ENCODE measurements at regions not wholly inside any gene's neighbourhood (a gene's known extent, or its start where the extent isn't known, plus 50 kb on each side); places are given as distances from the start of the nearest gene placed in this dataset.

GRCh38 chr20:52833901-52834300 is 138.3 kb upstream of the TSHZ2 start:
- TF ChIP-seq CTCF (IDR thresholded peaks at IDR 0.05; ENCODE audit: insufficient read depth, low read length, poor library complexity, severe bottlenecking): no peak
- Histone ChIP-seq H3K4me3 (ENCODE audit: low read depth, low read length) (no peak overlapping the region), H3K27me3 (ENCODE audit: control insufficient read depth, insufficient read depth, low read length) (no peaks in the 10 kb centered on the region)

GRCh38 chr20:52832151-52832774 is 139.9 kb upstream of the TSHZ2 start:
- no peak for DNase-seq (ENCODE audit: low read depth)
- Histone ChIP-seq H3K36me3 (ENCODE audit: control insufficient read depth, insufficient read depth, low read length) (no peaks in the 10 kb centered on the region), H3K4me3 (ENCODE audit: low read depth, low read length) (no peak overlapping the region), H3K27me3 (ENCODE audit: control insufficient read depth, insufficient read depth, low read length) (no peaks in the 10 kb centered on the region)
- no peak for TF ChIP-seq CTCF (IDR thresholded peaks at IDR 0.05; ENCODE audit: insufficient read depth, low read length, poor library complexity, severe bottlenecking)

More at GRCh38 chr20:52833901-52834300, 138.3 kb upstream of the TSHZ2 start:
- no peak for DNase-seq (ENCODE audit: low read depth)
- no peaks in the 10 kb centered on the region for H3K36me3 ChIP-seq (ENCODE audit: control insufficient read depth, insufficient read depth, low read length)

GRCh38 chr20:52830598-52830997 is 141.6 kb upstream of the TSHZ2 start:
- H3K36me3 ChIP-seq (ENCODE audit: control insufficient read depth, insufficient read depth, low read length): no peaks in the 10 kb centered on the region
- no peak for DNase-seq (ENCODE audit: low read depth)
- no peak for TF ChIP-seq CTCF (IDR thresholded peaks at IDR 0.05; ENCODE audit: insufficient read depth, low read length, poor library complexity, severe bottlenecking)
- H3K4me3 ChIP-seq (ENCODE audit: low read depth, low read length): no peak overlapping the region
- H3K27me3 ChIP-seq (ENCODE audit: control insufficient read depth, insufficient read depth, low read length): no peaks in the 10 kb centered on the region

- no peaks in the 10 kb centered on the region for H3K36me3 ChIP-seq (ENCODE audit: control insufficient read depth, insufficient read depth, low read length)
- TF ChIP-seq CTCF (IDR thresholded peaks at IDR 0.05; ENCODE audit: insufficient read depth, low read length, poor library complexity, severe bottlenecking): no peak
- no peak for DNase-seq (ENCODE audit: low read depth)
- H3K4me3 ChIP-seq (ENCODE audit: low read depth, low read length): no peak overlapping the region
- H3K27me3 ChIP-seq (ENCODE audit: control insufficient read depth, insufficient read depth, low read length): no peaks in the 10 kb centered on the region
Measured at GRCh38 chr20:52829111-52829510, 143.0 kb upstream of the TSHZ2 start.

GRCh38 chr20:52828199-52828598 is 144.0 kb upstream of the TSHZ2 start:
- Histone ChIP-seq H3K4me3 (ENCODE audit: low read depth, low read length) (no peak overlapping the region), H3K36me3 (ENCODE audit: control insufficient read depth, insufficient read depth, low read length) (no peaks in the 10 kb centered on the region), H3K27me3 (ENCODE audit: control insufficient read depth, insufficient read depth, low read length) (no peaks in the 10 kb centered on the region)
- no peak for TF ChIP-seq CTCF (IDR thresholded peaks at IDR 0.05; ENCODE audit: insufficient read depth, low read length, poor library complexity, severe bottlenecking)
- DNase-seq (ENCODE audit: low read depth): no peak

GRCh38 chr20:52826722-52827121 is 145.4 kb upstream of the TSHZ2 start:
- Histone ChIP-seq H3K4me3 (ENCODE audit: low read depth, low read length) (no peak overlapping the region), H3K27me3 (ENCODE audit: control insufficient read depth, insufficient read depth, low read length) (no peaks in the 10 kb centered on the region), H3K36me3 (ENCODE audit: control insufficient read depth, insufficient read depth, low read length) (no peaks in the 10 kb centered on the region)
- TF ChIP-seq CTCF (IDR thresholded peaks at IDR 0.05; ENCODE audit: insufficient read depth, low read length, poor library complexity, severe bottlenecking): no peak
- no peak for DNase-seq (ENCODE audit: low read depth)

All from kidney epithelial cell (primary cell).